GM12878 (cell line): ENCODE measurements at regions not wholly inside any gene's neighbourhood (a gene's known extent, or its start where the extent isn't known, plus 50 kb on each side); places are given as distances from the start of the nearest gene placed in this dataset.

Experiments used
- ATAC-seq: fragments of 200-7000 bp; cut with Tn5 transposase; 3 replicates; pipeline ENCODE4 v1.9.1; 2020; ENCODE audit warnings: mild to moderate bottlenecking, moderate library complexity
- BruUV-seq: library from RNA; stranded (reverse); fragments of 400-500 nt; replicated peaks from 2 replicates; lab custom pipeline; 2021; lab: Mats Ljungman, UMichigan
- CTCF ChIA-PET: fragments of 300-600 bp; sonication (Branson Sonifier 250); formaldehyde crosslinking; extraction: SDS; loops from one replicate; lab custom pipeline; 2021; ENCODE audit warnings: inconsistent platforms; lab: Yijun Ruan, JAX
- POLR2A ChIA-PET: fragments of 350-600 bp; formaldehyde crosslinking; extraction: SDS; loops from one replicate; lab custom pipeline; 2021; ENCODE audit warnings: inconsistent platforms; lab: Charles Lee
- RAD21 ChIA-PET: fragments of 300-600 bp; sonication (Branson Sonifier 250); formaldehyde crosslinking; loops from one replicate; lab custom pipeline; 2023; ENCODE audit warnings: antibody characterized with exemption; ENCODE audit not compliant: unreplicated experiment; lab: Charles Lee
- SMC1A ChIA-PET: fragments of 300-600 bp; sonication (Branson Sonifier 250); formaldehyde crosslinking; loops from one replicate; lab custom pipeline; 2023; ENCODE audit not compliant: unreplicated experiment, uncharacterized antibody; lab: Charles Lee
- DNase-seq: peaks from one replicate; pipeline ENCODE4 v3.0.0-alpha.2; 2011; ENCODE audit warnings: low read depth, low spot score
- FAIRE-seq: peaks from 3 replicates; lab custom pipeline; 2011; peaks lifted over from hg19 to GRCh38; lab: Jason Lieb, UNC
- H2AFZ ChIP-seq: 2 replicates; pipeline ENCODE4 v1.6.0; 2011; ENCODE audit warnings: low read depth, low read length, control low read depth; ENCODE audit not compliant: control insufficient read depth
- H3K27ac ChIP-seq: 2 replicates; pipeline ENCODE4 v1.5.1; 2011; ENCODE audit warnings: control low read depth; ENCODE audit not compliant: control insufficient read depth, insufficient read depth
- H3K27me3 ChIP-seq, 2 experiments: replicated peaks in 1 of 2; 2 replicates each; pipeline versions ENCODE4 v1.6.0 to v1.6.1; 2011; ENCODE audit warnings: low read length in 1 of 2; ENCODE audit not compliant: control insufficient read depth in 2 of 2, insufficient read depth in 2 of 2
- H3K36me3 ChIP-seq, 2 experiments: 2 replicates each; pipeline ENCODE4 v1.5.1; 2011; ENCODE audit warnings: low read length in 1 of 2; ENCODE audit not compliant: control insufficient read depth in 2 of 2, insufficient read depth in 2 of 2
- H3K4me1 ChIP-seq: 2 replicates; pipeline ENCODE4 v1.6.1; 2011; ENCODE audit warnings: mild to moderate bottlenecking, low read length, moderate library complexity, mixed read lengths; ENCODE audit not compliant: control insufficient read depth, insufficient read depth
- H3K4me2 ChIP-seq: 2 replicates; pipeline ENCODE4 v1.6.0; 2011; ENCODE audit warnings: control low read depth; ENCODE audit not compliant: control insufficient read depth, insufficient read depth
- H3K4me3 ChIP-seq: fragments of 200-600 bp; sonication (generic); 2 replicates; pipeline ENCODE4 v1.5.1; 2016
- H3K79me2 ChIP-seq: 2 replicates; pipeline ENCODE4 v1.6.0; 2011; ENCODE audit warnings: low read length; ENCODE audit not compliant: control insufficient read depth, insufficient read depth
- H3K9ac ChIP-seq: 2 replicates; pipeline ENCODE4 v1.8.0; 2011; ENCODE audit warnings: low read length, control low read depth, mixed read lengths; ENCODE audit not compliant: control insufficient read depth, insufficient read depth
- H3K9me3 ChIP-seq: replicated peaks from 3 replicates; pipeline ENCODE4 v1.5.1; 2011; ENCODE audit warnings: mild to moderate bottlenecking, low read length; ENCODE audit not compliant: control insufficient read depth, insufficient read depth
- H4K20me1 ChIP-seq: 2 replicates; pipeline ENCODE4 v1.6.0; 2011; ENCODE audit not compliant: control insufficient read depth, insufficient read depth
- NR2C1 ChIP-seq: fragments of 450-650 bp; IDR thresholded peaks from 2 replicates; pipeline ENCODE4 v1.6.1; 2017; ENCODE audit warnings: antibody characterized with exemption, mild to moderate bottlenecking, moderate library complexity
- SPI1 ChIP-seq: IDR thresholded peaks from 2 replicates; pipeline ENCODE4 v1.6.1; 2011; ENCODE audit warnings: low read depth, mild to moderate bottlenecking, low read length, moderate library complexity, borderline replicate concordance; ENCODE audit not compliant: insufficient read depth
- WGBS: methylation state at CpG from one replicate; pipeline ENCODE4 v1.1.6; 2016; ENCODE audit warnings: low lambda C conversion rate; ENCODE audit not compliant: insufficient replicate concordance, insufficient coverage; ENCODE audit errors: missing lambda C conversion rate; 5-methylcytosine and 5-hydroxymethylcytosine counted together
- in situ Hi-C: fragments of 300-500 bp; cut with MboI; formaldehyde crosslinking; loops from 9 replicates; pipeline ENCODE4 v1.14.3; 2018; ENCODE audit warnings: mixed read lengths
- intact Hi-C: fragments of 100-400 bp; cut with micrococcal nuclease; formaldehyde crosslinking; loops from one replicate; pipeline ENCODE4 v1.14.2; 2022; ENCODE audit not compliant: unreplicated experiment
- TF ChIP-seq, protein P1 (sequence below): fragments of 450-650 bp; IDR thresholded peaks from 2 replicates; pipeline ENCODE4 v1.6.1; 2017; ENCODE audit warnings: mild to moderate bottlenecking, low read depth, inconsistent platforms; ENCODE audit not compliant: poor library complexity, severe bottlenecking
- TF ChIP-seq, protein P2 (sequence below): IDR thresholded peaks from 2 replicates; pipeline ENCODE4 v1.6.1; 2011; ENCODE audit warnings: mild to moderate bottlenecking, low read depth, low read length, moderate library complexity; ENCODE audit not compliant: insufficient replicate concordance
- TF ChIP-seq, protein P3 (sequence below): fragments of 150-350 bp; IDR thresholded peaks from 2 replicates; pipeline ENCODE4 v1.6.1; 2014; ENCODE audit warnings: mild to moderate bottlenecking, low read depth, low read length

- TF ChIP-seq, protein P1, sequence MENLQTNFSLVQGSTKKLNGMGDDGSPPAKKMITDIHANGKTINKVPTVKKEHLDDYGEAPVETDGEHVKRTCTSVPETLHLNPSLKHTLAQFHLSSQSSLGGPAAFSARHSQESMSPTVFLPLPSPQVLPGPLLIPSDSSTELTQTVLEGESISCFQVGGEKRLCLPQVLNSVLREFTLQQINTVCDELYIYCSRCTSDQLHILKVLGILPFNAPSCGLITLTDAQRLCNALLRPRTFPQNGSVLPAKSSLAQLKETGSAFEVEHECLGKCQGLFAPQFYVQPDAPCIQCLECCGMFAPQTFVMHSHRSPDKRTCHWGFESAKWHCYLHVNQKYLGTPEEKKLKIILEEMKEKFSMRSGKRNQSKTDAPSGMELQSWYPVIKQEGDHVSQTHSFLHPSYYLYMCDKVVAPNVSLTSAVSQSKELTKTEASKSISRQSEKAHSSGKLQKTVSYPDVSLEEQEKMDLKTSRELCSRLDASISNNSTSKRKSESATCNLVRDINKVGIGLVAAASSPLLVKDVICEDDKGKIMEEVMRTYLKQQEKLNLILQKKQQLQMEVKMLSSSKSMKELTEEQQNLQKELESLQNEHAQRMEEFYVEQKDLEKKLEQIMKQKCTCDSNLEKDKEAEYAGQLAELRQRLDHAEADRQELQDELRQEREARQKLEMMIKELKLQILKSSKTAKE: no peak
- TF ChIP-seq, protein P2, sequence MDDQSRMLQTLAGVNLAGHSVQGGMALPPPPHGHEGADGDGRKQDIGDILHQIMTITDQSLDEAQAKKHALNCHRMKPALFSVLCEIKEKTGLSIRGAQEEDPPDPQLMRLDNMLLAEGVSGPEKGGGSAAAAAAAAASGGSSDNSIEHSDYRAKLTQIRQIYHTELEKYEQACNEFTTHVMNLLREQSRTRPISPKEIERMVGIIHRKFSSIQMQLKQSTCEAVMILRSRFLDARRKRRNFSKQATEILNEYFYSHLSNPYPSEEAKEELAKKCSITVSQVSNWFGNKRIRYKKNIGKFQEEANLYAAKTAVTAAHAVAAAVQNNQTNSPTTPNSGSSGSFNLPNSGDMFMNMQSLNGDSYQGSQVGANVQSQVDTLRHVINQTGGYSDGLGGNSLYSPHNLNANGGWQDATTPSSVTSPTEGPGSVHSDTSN: no peak
- no peak for TF ChIP-seq SPI1
- TF ChIP-seq, protein P3, sequence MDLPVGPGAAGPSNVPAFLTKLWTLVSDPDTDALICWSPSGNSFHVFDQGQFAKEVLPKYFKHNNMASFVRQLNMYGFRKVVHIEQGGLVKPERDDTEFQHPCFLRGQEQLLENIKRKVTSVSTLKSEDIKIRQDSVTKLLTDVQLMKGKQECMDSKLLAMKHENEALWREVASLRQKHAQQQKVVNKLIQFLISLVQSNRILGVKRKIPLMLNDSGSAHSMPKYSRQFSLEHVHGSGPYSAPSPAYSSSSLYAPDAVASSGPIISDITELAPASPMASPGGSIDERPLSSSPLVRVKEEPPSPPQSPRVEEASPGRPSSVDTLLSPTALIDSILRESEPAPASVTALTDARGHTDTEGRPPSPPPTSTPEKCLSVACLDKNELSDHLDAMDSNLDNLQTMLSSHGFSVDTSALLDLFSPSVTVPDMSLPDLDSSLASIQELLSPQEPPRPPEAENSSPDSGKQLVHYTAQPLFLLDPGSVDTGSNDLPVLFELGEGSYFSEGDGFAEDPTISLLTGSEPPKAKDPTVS: no peak
- TF ChIP-seq, all 136 proteins: peak for 0
Observed at GRCh38 chr5:35372482-35372881, 142.2 kb upstream of the PRLR start (continued).

- TF ChIP-seq NR2C1: no peak
- Histone ChIP-seq H4K20me1 (no peaks in the 10 kb centered on the region), H3K79me2 (no peaks in the 10 kb centered on the region), H3K27me3 (no peaks in the 10 kb centered on the region), H3K9me3 (no peaks in the 10 kb centered on the region), H3K36me3 (no peaks in the 10 kb centered on the region), H3K4me1 (no peaks in the 10 kb centered on the region), H2AFZ (no peak overlapping the region), H3K27ac (no peak overlapping the region), H3K4me2 (no peak overlapping the region), H3K9ac (no peak overlapping the region), H3K4me3 (no peak overlapping the region)
- RAD21 ChIA-PET: interaction anchor here (1.2 to 1.7 kb wide), 3 partner anchors 12 to 63 kb away, joined by 3 read pairs; no protein-coding TSS in a partner anchor
- WGBS: 6% methylated on average over 1 of the region's 1 CpG
- no TSS peak for BruUV-seq
- intact Hi-C loops (no loop called here), in situ Hi-C loops (no loop called here)
- ATAC-seq (no peak), FAIRE-seq (no peak), DNase-seq (no peak)
- POLR2A ChIA-PET: no interaction called here
- CTCF ChIA-PET: interaction anchor here (1.7 to 1.8 kb wide), 2 partner anchors 14 to 64 kb away, joined by 4 to 5 read pairs; no protein-coding TSS in a partner anchor
- SMC1A ChIA-PET: interaction anchor here (0.7 to 2.5 kb wide), 8 partner anchors 10 to 187 kb away, joined by 3 to 14 read pairs (median 4); no protein-coding TSS in a partner anchor
Observed at GRCh38 chr5:35371951-35372426, 141.7 kb upstream of the PRLR start.
